ENCODE measurements at regions not wholly inside any gene's neighbourhood (a gene's known extent, or its start where the extent isn't known, plus 50 kb on each side); places are given as distances from the start of the nearest gene placed in this dataset.

DNA sequence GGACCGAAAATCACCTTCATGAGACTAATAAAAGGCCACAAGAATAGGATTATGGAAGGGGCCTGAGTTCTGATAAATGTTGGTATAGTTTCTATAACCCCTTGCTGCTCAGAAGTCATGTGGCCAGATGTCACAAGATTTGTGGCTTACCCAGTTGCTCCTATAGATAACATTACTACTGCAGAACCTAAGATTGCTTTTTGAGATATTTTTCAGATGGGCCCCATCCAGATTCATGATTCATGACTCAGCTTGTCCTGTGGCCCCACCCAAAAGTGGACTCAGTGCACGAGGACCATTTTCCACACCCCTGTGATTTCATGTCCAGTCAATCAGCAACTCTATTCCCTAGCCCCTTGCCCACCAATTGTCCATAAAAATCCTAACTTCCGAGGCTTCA is 209.0 kb downstream of the ACTR3B start:
- Mint-ChIP-seq H3K27me3 (no peaks in the 10 kb centered on the region), H3K9me3 (peaks cover 10% of the 10 kb centered on the region), H3K27ac (no peak overlapping the region), H3K36me3 (ENCODE audit: low read depth) (no peaks in the 10 kb centered on the region), H3K4me1 (no peaks in the 10 kb centered on the region), H3K4me3 (no peak overlapping the region)
- ChIA-PET POLR2A (no interaction called here), CTCF (interaction anchor here (0.6 kb wide), 1 partner anchor 334 kb away, joined by 5 read pairs; no protein-coding TSS in a partner anchor)
- DNase-seq, result no peak

DNA sequence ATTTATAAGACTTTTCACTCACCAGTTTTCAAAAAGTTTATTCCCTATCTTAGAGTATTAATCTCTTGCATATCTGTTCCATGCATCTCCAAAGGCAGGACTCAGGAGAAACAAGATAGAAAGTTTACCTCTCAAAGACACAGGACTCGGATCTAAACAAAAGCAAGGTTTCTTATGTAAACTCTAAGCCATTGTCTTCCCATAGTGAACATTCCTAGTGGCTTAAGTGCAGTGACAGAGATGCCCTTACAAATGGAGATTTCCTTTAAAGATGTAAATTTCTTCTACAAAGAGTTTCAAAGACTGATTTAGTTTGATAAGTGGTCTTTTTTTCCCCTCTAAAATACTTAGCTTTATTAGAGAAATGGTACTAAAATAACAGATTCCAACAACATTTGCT is 209.8 kb downstream of the ACTR3B start:
- no peak for DNase-seq
- ChIA-PET POLR2A (no interaction called here), CTCF (no interaction called here)
- H3K36me3 Mint-ChIP-seq (ENCODE audit: low read depth), result no peaks in the 10 kb centered on the region
- no peaks in the 10 kb centered on the region for H3K27me3 Mint-ChIP-seq
- no peak overlapping the region for H3K27ac Mint-ChIP-seq
- no peaks in the 10 kb centered on the region for H3K4me1 Mint-ChIP-seq
- peaks cover 10% of the 10 kb centered on the region for H3K9me3 Mint-ChIP-seq
- H3K4me3 Mint-ChIP-seq, result no peak overlapping the region

DNA sequence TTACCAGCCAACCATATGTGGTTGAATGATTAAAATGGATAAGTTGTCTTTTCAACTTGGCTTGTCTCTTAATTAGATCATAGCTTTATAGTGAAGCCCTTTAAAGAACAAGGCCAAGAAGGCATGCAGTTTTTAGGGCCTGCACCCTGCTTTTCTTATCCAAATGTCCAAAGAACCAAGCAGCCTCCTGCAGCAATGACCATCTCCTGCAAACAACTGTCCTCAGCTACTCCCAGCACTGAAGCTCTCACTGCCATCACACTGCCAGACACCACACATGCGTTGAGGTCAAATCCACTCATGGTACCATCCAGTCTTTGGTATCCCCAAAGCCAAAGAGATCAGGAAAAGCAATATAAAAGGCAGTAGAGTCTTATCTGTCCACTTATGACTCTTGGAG is 210.3 kb downstream of the ACTR3B start:
- ChIA-PET CTCF (no interaction called here), POLR2A (no interaction called here)
- H3K36me3 Mint-ChIP-seq (ENCODE audit: low read depth), result no peaks in the 10 kb centered on the region
- no peak for DNase-seq
- H3K9me3 Mint-ChIP-seq, result peaks cover 10% of the 10 kb centered on the region
- H3K27ac Mint-ChIP-seq, result no peak overlapping the region
- no peaks in the 10 kb centered on the region for H3K4me1 Mint-ChIP-seq
- no peaks in the 10 kb centered on the region for H3K27me3 Mint-ChIP-seq
- no peak overlapping the region for H3K4me3 Mint-ChIP-seq

GRCh38 chr7:152970481-152970880 is 210.9 kb downstream of the ACTR3B start:
- Mint-ChIP-seq H3K4me1 (no peaks in the 10 kb centered on the region), H3K9me3 (peaks cover 10% of the 10 kb centered on the region), H3K4me3 (no peak overlapping the region), H3K27ac (no peak overlapping the region), H3K36me3 (ENCODE audit: low read depth) (no peaks in the 10 kb centered on the region), H3K27me3 (no peaks in the 10 kb centered on the region)
- DNase-seq, result no peak
- POLR2A ChIA-PET, result no interaction called here
- CTCF ChIA-PET, result no interaction called here

DNA sequence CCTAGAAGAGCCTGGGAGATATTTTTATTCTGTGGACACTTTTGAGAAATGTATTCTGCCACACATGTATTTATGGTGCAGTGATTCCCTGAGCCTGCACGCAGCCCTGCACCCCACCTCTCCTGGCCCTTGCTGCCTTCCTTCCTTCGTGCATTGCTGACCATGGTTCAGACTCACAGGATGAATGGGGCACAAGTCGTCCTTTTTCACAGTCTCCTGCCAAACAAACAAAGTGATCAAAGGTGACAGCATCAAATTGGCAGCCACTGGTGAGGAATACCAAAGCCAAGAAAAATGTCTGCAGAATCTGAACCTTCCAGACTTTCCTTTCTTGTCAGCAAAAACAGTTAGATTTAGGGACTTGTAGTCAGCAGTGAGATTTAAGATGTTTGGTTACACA is 215.0 kb downstream of the ACTR3B start:
- Mint-ChIP-seq H3K4me1 (no peaks in the 10 kb centered on the region), H3K36me3 (ENCODE audit: low read depth) (no peaks in the 10 kb centered on the region), H3K27ac (no peak overlapping the region), H3K9me3 (peaks cover 10% of the 10 kb centered on the region), H3K27me3 (no peaks in the 10 kb centered on the region), H3K4me3 (no peak overlapping the region)
- ChIA-PET POLR2A (no interaction called here), CTCF (no interaction called here)
- no peak for DNase-seq

DNA sequence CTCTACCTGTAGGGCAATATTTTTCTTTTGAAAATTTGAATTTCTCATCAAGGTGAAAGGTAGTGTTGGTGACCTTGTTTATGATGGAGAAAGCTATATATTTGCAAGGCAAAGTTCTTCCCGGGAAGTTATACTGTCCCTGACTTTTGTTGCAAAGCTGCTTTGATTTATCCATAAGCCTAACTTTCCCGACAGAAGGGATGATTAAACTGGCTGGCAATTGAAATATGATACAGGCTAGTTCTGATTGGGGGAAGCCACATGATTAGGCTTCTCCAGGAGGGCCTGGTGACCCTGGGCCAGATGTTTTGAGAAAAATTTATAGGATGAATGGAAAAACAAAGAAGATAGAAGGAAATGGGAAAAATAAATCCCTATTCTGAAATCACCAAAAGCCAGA is 215.5 kb downstream of the ACTR3B start:
- no peaks in the 10 kb centered on the region for H3K27me3 Mint-ChIP-seq
- DNase-seq, result no peak
- H3K4me3 Mint-ChIP-seq, result no peak overlapping the region
- no peak overlapping the region for H3K27ac Mint-ChIP-seq
- H3K36me3 Mint-ChIP-seq (ENCODE audit: low read depth), result no peaks in the 10 kb centered on the region
- no peaks in the 10 kb centered on the region for H3K4me1 Mint-ChIP-seq
- peaks cover 10% of the 10 kb centered on the region for H3K9me3 Mint-ChIP-seq
- POLR2A ChIA-PET, result no interaction called here
- CTCF ChIA-PET, result no interaction called here

GRCh38 chr7:152979376-152979775 is 219.8 kb downstream of the ACTR3B start:
- CTCF ChIA-PET, result no interaction called here

GRCh38 chr7:152984421-152984820 is 224.9 kb downstream of the ACTR3B start:
- Mint-ChIP-seq H3K4me3 (no peak overlapping the region), H3K27ac (no peak overlapping the region), H3K27me3 (peaks cover 2% of the 10 kb centered on the region), H3K9me3 (no peaks in the 10 kb centered on the region), H3K4me1 (no peaks in the 10 kb centered on the region), H3K36me3 (ENCODE audit: low read depth) (no peaks in the 10 kb centered on the region)
- CTCF ChIA-PET, result no interaction called here
- DNase-seq, result no peak
- POLR2A ChIA-PET, result no interaction called here

More at GRCh38 chr7:152979376-152979775, 219.8 kb downstream of the ACTR3B start:
- H3K27ac Mint-ChIP-seq, result no peak overlapping the region
- H3K27me3 Mint-ChIP-seq, result no peaks in the 10 kb centered on the region
- no peak for DNase-seq
- H3K4me3 Mint-ChIP-seq, result no peak overlapping the region
- H3K36me3 Mint-ChIP-seq (ENCODE audit: low read depth), result no peaks in the 10 kb centered on the region
- H3K4me1 Mint-ChIP-seq, result no peaks in the 10 kb centered on the region
- no peaks in the 10 kb centered on the region for H3K9me3 Mint-ChIP-seq
- POLR2A ChIA-PET, result no interaction called here

GRCh38 chr7:152986376-152986775 is 226.8 kb downstream of the ACTR3B start:
- ChIA-PET POLR2A (no interaction called here), CTCF (no interaction called here)
- H3K4me3 Mint-ChIP-seq, result no peak overlapping the region
- H3K9me3 Mint-ChIP-seq, result no peaks in the 10 kb centered on the region
- H3K36me3 Mint-ChIP-seq (ENCODE audit: low read depth), result no peaks in the 10 kb centered on the region
- H3K27ac Mint-ChIP-seq, result no peak overlapping the region
- no peaks in the 10 kb centered on the region for H3K4me1 Mint-ChIP-seq
- peaks cover 2% of the 10 kb centered on the region for H3K27me3 Mint-ChIP-seq
- no peak for DNase-seq

GRCh38 chr7:152987656-152988055 is 228.1 kb downstream of the ACTR3B start:
- no peak overlapping the region for H3K27ac Mint-ChIP-seq
- CTCF ChIA-PET, result no interaction called here
- H3K4me1 Mint-ChIP-seq, result no peaks in the 10 kb centered on the region
- DNase-seq, result no peak
- peaks cover 2% of the 10 kb centered on the region for H3K27me3 Mint-ChIP-seq
- no peak overlapping the region for H3K4me3 Mint-ChIP-seq
- no peaks in the 10 kb centered on the region for H3K9me3 Mint-ChIP-seq
- H3K36me3 Mint-ChIP-seq (ENCODE audit: low read depth), result no peaks in the 10 kb centered on the region
- POLR2A ChIA-PET, result no interaction called here

DNA sequence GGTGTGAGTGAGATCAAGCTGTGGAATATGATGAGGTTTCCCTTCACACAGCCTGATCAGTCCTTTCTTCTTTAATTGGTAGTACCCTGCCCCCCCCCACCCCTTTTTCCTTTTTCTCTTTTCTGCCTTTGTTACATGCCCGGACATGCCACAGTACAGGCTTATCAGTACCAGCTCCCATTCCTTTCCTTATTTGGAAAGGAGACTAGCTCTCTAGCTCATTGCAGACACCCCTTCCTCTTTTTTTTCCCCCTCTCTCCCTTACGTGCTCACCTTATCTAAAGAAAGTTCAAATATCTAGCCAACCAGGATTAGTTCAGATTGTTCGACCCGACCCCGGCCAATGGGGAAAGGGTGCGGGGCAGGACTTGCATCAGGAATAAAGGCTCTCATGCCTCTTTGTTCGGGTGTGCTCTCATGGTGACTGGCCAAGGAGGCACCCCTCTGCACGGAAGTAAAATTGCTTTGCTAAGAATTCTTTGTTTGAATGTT is 230.4 kb downstream of the ACTR3B start:
- Mint-ChIP-seq H3K4me3 (no peak overlapping the region), H3K36me3 (ENCODE audit: low read depth) (no peaks in the 10 kb centered on the region), H3K9me3 (no peaks in the 10 kb centered on the region), H3K27ac (no peak overlapping the region), H3K27me3 (peaks cover 2% of the 10 kb centered on the region), H3K4me1 (no peaks in the 10 kb centered on the region)
- CTCF ChIA-PET, result no interaction called here
- no peak for DNase-seq
- POLR2A ChIA-PET, result no interaction called here

DNA sequence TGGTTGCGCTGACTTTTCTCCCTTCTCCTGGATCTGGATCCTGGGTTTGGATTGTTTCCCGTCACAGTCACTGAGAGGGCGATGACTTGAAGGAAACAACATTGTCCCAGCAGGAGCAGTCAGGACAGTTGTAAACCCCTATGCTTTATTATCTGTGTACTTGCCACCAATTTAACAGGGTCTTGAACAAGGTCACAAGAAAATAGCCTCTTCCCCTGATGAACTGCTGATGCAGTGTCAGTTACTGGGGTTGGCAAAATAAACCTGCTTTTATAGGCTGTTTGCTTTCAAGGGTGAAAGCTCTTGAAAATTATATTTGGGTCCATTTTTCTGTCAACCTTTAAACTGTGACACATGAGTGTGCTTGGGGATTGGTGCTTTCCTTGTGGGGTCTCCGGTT is 238.9 kb downstream of the ACTR3B start:
- Mint-ChIP-seq H3K36me3 (ENCODE audit: low read depth) (no peaks in the 10 kb centered on the region), H3K4me1 (no peaks in the 10 kb centered on the region), H3K9me3 (peaks cover 15% of the 10 kb centered on the region), H3K4me3 (no peak overlapping the region), H3K27me3 (no peaks in the 10 kb centered on the region), H3K27ac (no peak overlapping the region)
- DNase-seq, result no peak
- ChIA-PET CTCF (no interaction called here), POLR2A (no interaction called here)

DNA sequence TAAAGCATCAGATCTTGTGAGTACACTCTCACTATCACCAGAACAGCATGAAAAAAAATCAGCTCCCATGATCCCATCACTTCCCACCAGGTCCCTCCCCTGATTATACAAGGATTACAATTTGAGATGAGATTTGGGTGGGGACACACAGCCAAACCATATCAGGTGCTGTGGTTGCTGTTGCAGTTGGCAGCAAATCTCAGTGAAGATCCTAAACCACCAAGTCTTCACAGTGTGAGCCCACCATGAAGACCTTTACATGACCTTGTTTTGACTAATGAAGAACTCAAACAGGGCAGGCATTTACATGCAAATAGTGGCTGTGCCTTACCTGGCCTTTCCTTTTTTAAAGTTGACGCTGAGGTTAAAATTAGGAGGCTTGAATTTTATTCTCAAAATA is 242.6 kb downstream of the ACTR3B start:
- ChIA-PET CTCF (no interaction called here), POLR2A (no interaction called here)
- DNase-seq, result no peak
- Mint-ChIP-seq H3K4me3 (no peak overlapping the region), H3K27me3 (no peaks in the 10 kb centered on the region), H3K27ac (no peak overlapping the region), H3K9me3 (peaks cover 15% of the 10 kb centered on the region), H3K36me3 (ENCODE audit: low read depth) (no peaks in the 10 kb centered on the region), H3K4me1 (no peaks in the 10 kb centered on the region)

- POLR2A ChIA-PET, result no interaction called here
- no peaks in the 10 kb centered on the region for H3K4me1 Mint-ChIP-seq
- no peak for DNase-seq
- H3K9me3 Mint-ChIP-seq, result peaks cover 15% of the 10 kb centered on the region
- no peak overlapping the region for H3K27ac Mint-ChIP-seq
- H3K36me3 Mint-ChIP-seq (ENCODE audit: low read depth), result no peaks in the 10 kb centered on the region
- no peak overlapping the region for H3K4me3 Mint-ChIP-seq
- CTCF ChIA-PET, result no interaction called here
- no peaks in the 10 kb centered on the region for H3K27me3 Mint-ChIP-seq
These were observed 243.0 kb downstream of the ACTR3B start for GRCh38 chr7:153002572-153002971.

DNA sequence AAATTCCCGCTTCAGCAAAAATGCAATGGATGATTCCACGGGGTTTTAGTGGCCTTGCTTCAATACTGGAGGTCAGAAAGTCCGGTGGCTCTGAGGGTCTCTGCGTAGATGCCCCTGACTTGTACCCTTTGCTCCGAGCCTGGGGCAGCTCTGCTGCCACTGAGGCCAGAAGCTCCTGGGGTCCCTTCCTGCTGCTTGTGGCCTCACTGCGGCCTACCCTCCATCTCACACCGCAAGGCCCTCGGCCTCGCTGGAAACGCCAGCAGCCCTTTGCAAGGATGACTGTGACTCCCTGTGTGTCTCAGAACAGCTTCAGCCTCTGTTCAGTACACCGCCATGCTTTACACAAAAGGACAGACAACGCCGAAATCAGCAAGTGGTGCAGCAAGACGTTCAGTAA is 244.8 kb downstream of the ACTR3B start:
- ChIA-PET POLR2A (no interaction called here), CTCF (interaction anchor here (0.7 kb wide), 1 partner anchor 1694 kb away, joined by 3 read pairs; no protein-coding TSS in a partner anchor)
- Mint-ChIP-seq H3K27me3 (no peaks in the 10 kb centered on the region), H3K36me3 (ENCODE audit: low read depth) (no peaks in the 10 kb centered on the region), H3K4me1 (no peaks in the 10 kb centered on the region), H3K4me3 (no peak overlapping the region), H3K9me3 (peaks cover 15% of the 10 kb centered on the region), H3K27ac (no peak overlapping the region)
- no peak for DNase-seq

All from activated CD4-positive, alpha-beta memory T cell treated with anti-CD3 and anti-CD28 coated beads, Interleukin-2, amount 10 ng/mL, durations not matched to agents 7 days and 5 days (primary cell).